A549 (cell line): ENCODE measurements at regions not wholly inside any gene's neighbourhood (a gene's known extent, or its start where the extent isn't known, plus 50 kb on each side); places are given as distances from the start of the nearest gene placed in this dataset.
A peak's percentile ranks its signal among the peaks of the same experiment; 100 is the strongest.

ENCODE experiments used
- ATAC-seq, 2 experiments: fragments of 200-7000 bp in 1 of 2; fragments of >200 bp in 1 of 2; cut with Nextera tagmentation in 1 of 2; cut with Tn5 transposase in 1 of 2; 3 replicates each; pipeline versions ENCODE4 v1.8.0 to v1.9.1; 2018 to 2020; ENCODE audit warnings: mild to moderate bottlenecking in 1 of 2, moderate library complexity in 1 of 2
- CTCF ChIA-PET: fragments of 300-600 bp; sonication (Branson Sonifier 250); formaldehyde crosslinking; extraction: SDS; loops from one replicate; lab custom pipeline; 2021; ENCODE audit warnings: antibody characterized with exemption, inconsistent platforms; lab: Yijun Ruan, JAX
- POLR2A ChIA-PET: fragments of 350-600 bp; formaldehyde crosslinking; extraction: SDS; loops from one replicate; lab custom pipeline; 2021; ENCODE audit warnings: antibody characterized with exemption, inconsistent platforms; lab: Yijun Ruan, JAX
- DNase-seq, 2 experiments: peaks; one replicate each; pipeline versions ENCODE4 v3.0.0 to v3.0.0-alpha.2; 2011 to 2016; ENCODE audit warnings: low read depth in 1 of 2, low spot score in 1 of 2
- FAIRE-seq: peaks from 2 replicates; lab custom pipeline; 2011; peaks lifted over from hg19 to GRCh38; lab: Jason Lieb, UNC
- H3K27ac ChIP-seq, 2 experiments: fragments of >200 bp; sonication (Bioruptor Twin); formaldehyde crosslinking; 3 replicates each; pipeline ENCODE4 v1.5.1; 2016 to 2017
- H3K4me1 ChIP-seq: fragments of >200 bp; sonication (Bioruptor Twin); formaldehyde crosslinking; 3 replicates; pipeline ENCODE4 v1.6.1; 2016
- H3K4me2 ChIP-seq: fragments of >200 bp; sonication (Bioruptor Twin); formaldehyde crosslinking; 3 replicates; pipeline ENCODE4 v1.6.1; 2016
- H3K4me3 ChIP-seq: fragments of >200 bp; sonication (Bioruptor Twin); formaldehyde crosslinking; 3 replicates; pipeline ENCODE4 v1.5.1; 2016
- H3K9me3 ChIP-seq: fragments of >200 bp; sonication (Bioruptor Twin); formaldehyde crosslinking; 3 replicates; pipeline ENCODE4 v1.6.1; 2016
- BHLHE40 ChIP-seq: IDR thresholded peaks from 2 replicates; pipeline ENCODE4 v1.6.1; 2012; ENCODE audit warnings: low read depth, low read length, inconsistent platforms
- CBX8 ChIP-seq: fragments of 200-600 bp; sonication (generic); IDR thresholded peaks from 2 replicates; pipeline ENCODE4 v1.6.1; 2016
- CHD2 ChIP-seq: fragments of 150-350 bp; IDR thresholded peaks from 2 replicates; pipeline ENCODE4 v1.6.1; 2014; ENCODE audit warnings: low read length; ENCODE audit not compliant: partially characterized antibody
- CHD4 ChIP-seq: fragments of 200-600 bp; sonication (generic); IDR thresholded peaks from 2 replicates; pipeline ENCODE4 v1.6.1; 2016; ENCODE audit warnings: antibody characterized with exemption, mild to moderate bottlenecking, borderline replicate concordance
- EP300 ChIP-seq, 2 experiments: fragments of >200 bp; sonication (Bioruptor Twin); formaldehyde crosslinking; IDR thresholded peaks; 2 replicates in 1 of 2; 3 replicates in 1 of 2; pipeline ENCODE4 v1.6.1; 2016 to 2017
- FOXS1 ChIP-seq: fragments of 250-450 bp; sonication (Bioruptor Pico); IDR thresholded peaks from 2 replicates; pipeline ENCODE4 v1.5.0; 2020; ENCODE audit warnings: mild to moderate bottlenecking, moderate library complexity
- RFX5 ChIP-seq: fragments of 450-650 bp; IDR thresholded peaks from 2 replicates; pipeline ENCODE4 v1.7.1; 2014; ENCODE audit warnings: antibody characterized with exemption, mild to moderate bottlenecking, moderate library complexity
- RNF2 ChIP-seq: fragments of 200-600 bp; sonication (generic); IDR thresholded peaks from 2 replicates; pipeline ENCODE4 v1.6.1; 2016; ENCODE audit warnings: low read depth, mild to moderate bottlenecking, antibody characterized with exemption, moderate library complexity, borderline replicate concordance
- TFCP2L1 ChIP-seq: fragments of 250-450 bp; sonication (Bioruptor Pico); IDR thresholded peaks from 2 replicates; pipeline ENCODE4 v1.5.0; 2021; ENCODE audit warnings: mild to moderate bottlenecking
- ZFP36 ChIP-seq: fragments of 450-650 bp; IDR thresholded peaks from 2 replicates; pipeline ENCODE4 v1.6.1; 2014; ENCODE audit warnings: borderline replicate concordance; ENCODE audit not compliant: partially characterized antibody
- ZSCAN20 ChIP-seq: fragments of 250-450 bp; sonication (Bioruptor Pico); IDR thresholded peaks from 2 replicates; pipeline ENCODE4 v1.8.0; 2022; ENCODE audit warnings: mild to moderate bottlenecking, moderate library complexity
- WGBS: methylation state at CpG from one replicate; pipeline ENCODE4 v1.1.6; 2017; ENCODE audit errors: missing lambda C conversion rate; 5-methylcytosine and 5-hydroxymethylcytosine counted together
- TF ChIP-seq, protein P1 (sequence below): fragments of 200-600 bp; sonication (generic); IDR thresholded peaks from 2 replicates; pipeline ENCODE4 v1.6.1; 2016; ENCODE audit warnings: antibody characterized with exemption, mild to moderate bottlenecking, moderate library complexity
- TF ChIP-seq, protein P2 (sequence below): fragments of >200 bp; sonication (Bioruptor Twin); formaldehyde crosslinking; IDR thresholded peaks from 3 replicates; pipeline ENCODE4 v1.5.1; 2016

GRCh38 chr18:77708826-77709506 is 459.3 kb downstream of the GALR1 start (continued):
- TF ChIP-seq, protein P1, sequence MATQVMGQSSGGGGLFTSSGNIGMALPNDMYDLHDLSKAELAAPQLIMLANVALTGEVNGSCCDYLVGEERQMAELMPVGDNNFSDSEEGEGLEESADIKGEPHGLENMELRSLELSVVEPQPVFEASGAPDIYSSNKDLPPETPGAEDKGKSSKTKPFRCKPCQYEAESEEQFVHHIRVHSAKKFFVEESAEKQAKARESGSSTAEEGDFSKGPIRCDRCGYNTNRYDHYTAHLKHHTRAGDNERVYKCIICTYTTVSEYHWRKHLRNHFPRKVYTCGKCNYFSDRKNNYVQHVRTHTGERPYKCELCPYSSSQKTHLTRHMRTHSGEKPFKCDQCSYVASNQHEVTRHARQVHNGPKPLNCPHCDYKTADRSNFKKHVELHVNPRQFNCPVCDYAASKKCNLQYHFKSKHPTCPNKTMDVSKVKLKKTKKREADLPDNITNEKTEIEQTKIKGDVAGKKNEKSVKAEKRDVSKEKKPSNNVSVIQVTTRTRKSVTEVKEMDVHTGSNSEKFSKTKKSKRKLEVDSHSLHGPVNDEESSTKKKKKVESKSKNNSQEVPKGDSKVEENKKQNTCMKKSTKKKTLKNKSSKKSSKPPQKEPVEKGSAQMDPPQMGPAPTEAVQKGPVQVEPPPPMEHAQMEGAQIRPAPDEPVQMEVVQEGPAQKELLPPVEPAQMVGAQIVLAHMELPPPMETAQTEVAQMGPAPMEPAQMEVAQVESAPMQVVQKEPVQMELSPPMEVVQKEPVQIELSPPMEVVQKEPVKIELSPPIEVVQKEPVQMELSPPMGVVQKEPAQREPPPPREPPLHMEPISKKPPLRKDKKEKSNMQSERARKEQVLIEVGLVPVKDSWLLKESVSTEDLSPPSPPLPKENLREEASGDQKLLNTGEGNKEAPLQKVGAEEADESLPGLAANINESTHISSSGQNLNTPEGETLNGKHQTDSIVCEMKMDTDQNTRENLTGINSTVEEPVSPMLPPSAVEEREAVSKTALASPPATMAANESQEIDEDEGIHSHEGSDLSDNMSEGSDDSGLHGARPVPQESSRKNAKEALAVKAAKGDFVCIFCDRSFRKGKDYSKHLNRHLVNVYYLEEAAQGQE: no peak
- no peak for TF ChIP-seq RNF2
- TF ChIP-seq TFCP2L1 (CRISPR knock-in tag): no peak
- TF ChIP-seq RFX5: no peak

- FAIRE-seq: no peak
- 0% methylated on average over 3 of the region's 3 CpGs for WGBS
- no peak for DNase-seq
- ATAC-seq: no peak
- Histone ChIP-seq H3K4me3 (no peak overlapping the region), H3K4me2 (no peak overlapping the region), H3K9me3 (no peaks in the 10 kb centered on the region), H3K4me1 (no peaks in the 10 kb centered on the region), H3K27ac (no peak overlapping the region)
- ChIA-PET POLR2A (no interaction called here), CTCF (no interaction called here)
- TF ChIP-seq FOXS1 (CRISPR knock-in tag) (no peak), CHD4 (no peak), BHLHE40 (no peak), CBX8 (no peak), ZFP36 (no peak)
- TF ChIP-seq, protein P2, sequence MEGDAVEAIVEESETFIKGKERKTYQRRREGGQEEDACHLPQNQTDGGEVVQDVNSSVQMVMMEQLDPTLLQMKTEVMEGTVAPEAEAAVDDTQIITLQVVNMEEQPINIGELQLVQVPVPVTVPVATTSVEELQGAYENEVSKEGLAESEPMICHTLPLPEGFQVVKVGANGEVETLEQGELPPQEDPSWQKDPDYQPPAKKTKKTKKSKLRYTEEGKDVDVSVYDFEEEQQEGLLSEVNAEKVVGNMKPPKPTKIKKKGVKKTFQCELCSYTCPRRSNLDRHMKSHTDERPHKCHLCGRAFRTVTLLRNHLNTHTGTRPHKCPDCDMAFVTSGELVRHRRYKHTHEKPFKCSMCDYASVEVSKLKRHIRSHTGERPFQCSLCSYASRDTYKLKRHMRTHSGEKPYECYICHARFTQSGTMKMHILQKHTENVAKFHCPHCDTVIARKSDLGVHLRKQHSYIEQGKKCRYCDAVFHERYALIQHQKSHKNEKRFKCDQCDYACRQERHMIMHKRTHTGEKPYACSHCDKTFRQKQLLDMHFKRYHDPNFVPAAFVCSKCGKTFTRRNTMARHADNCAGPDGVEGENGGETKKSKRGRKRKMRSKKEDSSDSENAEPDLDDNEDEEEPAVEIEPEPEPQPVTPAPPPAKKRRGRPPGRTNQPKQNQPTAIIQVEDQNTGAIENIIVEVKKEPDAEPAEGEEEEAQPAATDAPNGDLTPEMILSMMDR: peak; percentile 13; the same call in 1 of the 3 replicates
Observed at GRCh38 chr18:77711096-77711495, 461.4 kb downstream of the GALR1 start.

DNA sequence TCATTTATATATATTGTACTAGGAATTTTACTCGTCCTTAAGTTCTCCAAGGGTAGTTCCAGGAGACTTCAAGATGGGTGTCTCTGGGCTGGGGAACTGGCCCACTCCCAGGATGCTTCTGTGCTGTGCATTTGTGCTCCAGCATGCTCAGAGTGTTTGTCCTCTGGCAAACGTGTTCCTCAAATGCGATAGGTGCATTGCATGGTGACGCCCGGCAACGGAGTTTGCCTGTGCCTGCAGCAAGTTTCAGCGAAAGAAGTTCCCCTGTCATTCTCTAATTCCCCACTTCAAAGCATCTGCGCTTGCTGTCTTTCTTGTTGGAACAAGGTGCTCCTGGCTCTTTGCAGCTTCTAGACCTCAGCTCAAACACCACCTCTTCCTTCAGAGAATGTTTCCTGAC is 465.1 kb downstream of the GALR1 start:
- WGBS: 42% methylated on average over 8 of the region's 8 CpGs
- POLR2A ChIA-PET: no interaction called here
- no peak for DNase-seq
- no peak overlapping the region for H3K4me3 ChIP-seq
- no peak overlapping the region for H3K4me2 ChIP-seq
- CTCF ChIA-PET: no interaction called here
- TF ChIP-seq RFX5: peak; percentile 90
- TF ChIP-seq EP300 (IDR thresholded peaks at IDR 0.05): no peak
- ATAC-seq: no peak
- H3K4me1 ChIP-seq: no peaks in the 10 kb centered on the region
- no peak for FAIRE-seq
- H3K9me3 ChIP-seq: no peaks in the 10 kb centered on the region
- H3K27ac ChIP-seq: no peak overlapping the region

- FAIRE-seq: no peak
- ATAC-seq: no peak
- DNase-seq: no peak
- Histone ChIP-seq H3K4me2 (no peak overlapping the region), H3K4me3 (no peak overlapping the region), H3K27ac (no peak overlapping the region)
- CTCF ChIA-PET: no interaction called here
- POLR2A ChIA-PET: no interaction called here
- TF ChIP-seq RFX5 (no peak), ZSCAN20 (no peak), CBX8 (no peak), CHD2 (no peak), ZFP36 (no peak)
- TF ChIP-seq, all 56 proteins: peak for 0
- H3K9me3 ChIP-seq: no peaks in the 10 kb centered on the region
- no peaks in the 10 kb centered on the region for H3K4me1 ChIP-seq
- 1% methylated on average over 4 of the region's 5 CpGs for WGBS
Observed at GRCh38 chr18:77716282-77716681, 466.6 kb downstream of the GALR1 start.
